A549 (cell line): ENCODE measurements at regions not wholly inside any gene's neighbourhood (a gene's known extent, or its start where the extent isn't known, plus 50 kb on each side); places are given as distances from the start of the nearest gene placed in this dataset.
A peak's percentile ranks its signal among the peaks of the same experiment; 100 is the strongest.

Experiments
- ATAC-seq, 2 experiments: fragments of 200-7000 bp in 1 of 2; fragments of >200 bp in 1 of 2; cut with Nextera tagmentation in 1 of 2; cut with Tn5 transposase in 1 of 2; 3 replicates each; pipeline versions ENCODE4 v1.8.0 to v1.9.1; 2018 to 2020; ENCODE audit warnings: mild to moderate bottlenecking in 1 of 2, moderate library complexity in 1 of 2
- CTCF ChIA-PET: fragments of 300-600 bp; sonication (Branson Sonifier 250); formaldehyde crosslinking; extraction: SDS; loops from one replicate; lab custom pipeline; 2021; ENCODE audit warnings: antibody characterized with exemption, inconsistent platforms; lab: Yijun Ruan, JAX
- POLR2A ChIA-PET: fragments of 350-600 bp; formaldehyde crosslinking; extraction: SDS; loops from one replicate; lab custom pipeline; 2021; ENCODE audit warnings: antibody characterized with exemption, inconsistent platforms; lab: Yijun Ruan, JAX
- DNase-seq, 2 experiments: peaks; one replicate each; pipeline versions ENCODE4 v3.0.0 to v3.0.0-alpha.2; 2011 to 2016; ENCODE audit warnings: low read depth in 1 of 2, low spot score in 1 of 2
- FAIRE-seq: peaks from 2 replicates; lab custom pipeline; 2011; peaks lifted over from hg19 to GRCh38; lab: Jason Lieb, UNC
- H3K27ac ChIP-seq, 2 experiments: fragments of >200 bp; sonication (Bioruptor Twin); formaldehyde crosslinking; 3 replicates each; pipeline ENCODE4 v1.5.1; 2016 to 2017
- H3K4me1 ChIP-seq: fragments of >200 bp; sonication (Bioruptor Twin); formaldehyde crosslinking; 3 replicates; pipeline ENCODE4 v1.6.1; 2016
- H3K4me2 ChIP-seq: fragments of >200 bp; sonication (Bioruptor Twin); formaldehyde crosslinking; 3 replicates; pipeline ENCODE4 v1.6.1; 2016
- H3K4me3 ChIP-seq: fragments of >200 bp; sonication (Bioruptor Twin); formaldehyde crosslinking; 3 replicates; pipeline ENCODE4 v1.5.1; 2016
- H3K9me3 ChIP-seq: fragments of >200 bp; sonication (Bioruptor Twin); formaldehyde crosslinking; 3 replicates; pipeline ENCODE4 v1.6.1; 2016
- BHLHE40 ChIP-seq: IDR thresholded peaks from 2 replicates; pipeline ENCODE4 v1.6.1; 2012; ENCODE audit warnings: low read depth, low read length, inconsistent platforms
- CBX2 ChIP-seq: fragments of 200-600 bp; sonication (generic); IDR thresholded peaks from 2 replicates; pipeline ENCODE4 v1.6.1; 2016; ENCODE audit warnings: low read depth, mild to moderate bottlenecking, borderline replicate concordance
- CBX8 ChIP-seq: fragments of 200-600 bp; sonication (generic); IDR thresholded peaks from 2 replicates; pipeline ENCODE4 v1.6.1; 2016
- CEBPB ChIP-seq, 2 experiments: fragments of >200 bp in 1 of 2; sonication (Bioruptor Twin) in 1 of 2; formaldehyde crosslinking in 1 of 2; IDR thresholded peaks; 2 replicates each; pipeline ENCODE4 v1.6.1; 2012 to 2016
- CHD4 ChIP-seq: fragments of 200-600 bp; sonication (generic); IDR thresholded peaks from 2 replicates; pipeline ENCODE4 v1.6.1; 2016; ENCODE audit warnings: antibody characterized with exemption, mild to moderate bottlenecking, borderline replicate concordance
- EHF ChIP-seq: fragments of 250-450 bp; sonication (Bioruptor Pico); IDR thresholded peaks from 2 replicates; pipeline ENCODE4 v1.5.0; 2020; ENCODE audit warnings: mild to moderate bottlenecking
- EHMT2 ChIP-seq: fragments of 200-600 bp; sonication (generic); IDR thresholded peaks from 2 replicates; pipeline ENCODE4 v1.6.1; 2016; ENCODE audit warnings: antibody characterized with exemption, low read depth, mild to moderate bottlenecking, moderate library complexity
- EP300 ChIP-seq, 2 experiments: fragments of >200 bp; sonication (Bioruptor Twin); formaldehyde crosslinking; IDR thresholded peaks; 2 replicates in 1 of 2; 3 replicates in 1 of 2; pipeline ENCODE4 v1.6.1; 2016 to 2017
- GATA3 ChIP-seq: IDR thresholded peaks from 2 replicates; pipeline ENCODE4 v1.6.1; 2012; ENCODE audit warnings: borderline replicate concordance
- HDAC2 ChIP-seq: fragments of 200-600 bp; sonication (generic); IDR thresholded peaks from 2 replicates; pipeline ENCODE4 v1.6.1; 2016
- HOXA7 ChIP-seq: fragments of 250-450 bp; sonication (Bioruptor Pico); IDR thresholded peaks from 2 replicates; pipeline ENCODE4 v1.5.0; 2020; ENCODE audit warnings: mild to moderate bottlenecking, moderate library complexity
- HOXB13 ChIP-seq: fragments of 250-450 bp; sonication (Bioruptor Pico); IDR thresholded peaks from 2 replicates; pipeline ENCODE4 v1.5.0; 2020; ENCODE audit warnings: low read depth, mild to moderate bottlenecking, moderate library complexity
- HOXB5 ChIP-seq: fragments of 250-450 bp; sonication (Bioruptor Pico); IDR thresholded peaks from 2 replicates; pipeline ENCODE4 v1.5.0; 2020; ENCODE audit warnings: mild to moderate bottlenecking, moderate library complexity
- JUN ChIP-seq, 2 experiments: fragments of >200 bp; sonication (Bioruptor Twin); formaldehyde crosslinking; IDR thresholded peaks; 2 replicates in 1 of 2; 3 replicates in 1 of 2; pipeline ENCODE4 v1.6.1; 2016 to 2017
- KDM1A ChIP-seq: fragments of 200-600 bp; sonication (generic); IDR thresholded peaks from 2 replicates; pipeline ENCODE4 v1.6.1; 2016; ENCODE audit warnings: low read depth, mild to moderate bottlenecking
- KDM5A ChIP-seq: fragments of 200-600 bp; sonication (generic); IDR thresholded peaks from 2 replicates; pipeline ENCODE4 v1.6.1; 2016; ENCODE audit warnings: antibody characterized with exemption, mild to moderate bottlenecking
- MAFK ChIP-seq: fragments of 450-650 bp; IDR thresholded peaks from 2 replicates; pipeline ENCODE4 v1.6.1; 2014; ENCODE audit not compliant: partially characterized antibody
- MAZ ChIP-seq: fragments of 150-350 bp; IDR thresholded peaks from 2 replicates; pipeline ENCODE4 v1.6.1; 2014; ENCODE audit warnings: antibody characterized with exemption, low read depth, low read length, borderline replicate concordance
- MYC ChIP-seq: IDR thresholded peaks from 2 replicates; pipeline ENCODE4 v1.6.1; 2012; ENCODE audit warnings: mild to moderate bottlenecking, inconsistent platforms, low read length, improper control_type of control experiment, borderline replicate concordance
- NFE2L2 ChIP-seq: fragments of 150-350 bp; conservative IDR thresholded peaks from 2 replicates; pipeline ENCODE4 v1.6.1; 2014; ENCODE audit warnings: low read length
- NPAS2 ChIP-seq: fragments of 250-450 bp; sonication (Bioruptor Pico); IDR thresholded peaks from 2 replicates; pipeline ENCODE4 v1.8.0; 2022; ENCODE audit warnings: mild to moderate bottlenecking, moderate library complexity, borderline replicate concordance
- NR3C1 ChIP-seq: fragments of >200 bp; sonication (Bioruptor Twin); formaldehyde crosslinking; IDR thresholded peaks from 3 replicates; pipeline ENCODE4 v1.6.1; 2017
- POLR2A ChIP-seq: IDR thresholded peaks from 2 replicates; pipeline ENCODE4 v1.6.1; 2012; ENCODE audit warnings: mild to moderate bottlenecking, low read length
- RAD21 ChIP-seq, 2 experiments: fragments of >200 bp in 1 of 2; sonication (Bioruptor Twin) in 1 of 2; formaldehyde crosslinking in 1 of 2; IDR thresholded peaks in 1 of 2; conservative IDR thresholded peaks in 1 of 2; 2 replicates in 1 of 2; 3 replicates in 1 of 2; pipeline ENCODE4 v1.6.1; 2012 to 2018; ENCODE audit warnings: inconsistent platforms in 1 of 2
- RARB ChIP-seq: fragments of 250-450 bp; sonication (Bioruptor Pico); IDR thresholded peaks from 2 replicates; pipeline ENCODE4 v1.8.0; 2021; ENCODE audit warnings: mild to moderate bottlenecking, moderate library complexity
- RCOR1 ChIP-seq: fragments of 150-350 bp; IDR thresholded peaks from 2 replicates; pipeline ENCODE4 v1.6.1; 2014; ENCODE audit warnings: antibody characterized with exemption, low read length, low read depth
- RFX5 ChIP-seq: fragments of 450-650 bp; IDR thresholded peaks from 2 replicates; pipeline ENCODE4 v1.7.1; 2014; ENCODE audit warnings: antibody characterized with exemption, mild to moderate bottlenecking, moderate library complexity
- SREBF2 ChIP-seq: fragments of 450-650 bp; IDR thresholded peaks from 2 replicates; pipeline ENCODE4 v1.6.1; 2014; ENCODE audit warnings: mild to moderate bottlenecking, moderate library complexity
- TFCP2L1 ChIP-seq: fragments of 250-450 bp; sonication (Bioruptor Pico); IDR thresholded peaks from 2 replicates; pipeline ENCODE4 v1.5.0; 2021; ENCODE audit warnings: mild to moderate bottlenecking
- ZFP36 ChIP-seq: fragments of 450-650 bp; IDR thresholded peaks from 2 replicates; pipeline ENCODE4 v1.6.1; 2014; ENCODE audit warnings: borderline replicate concordance; ENCODE audit not compliant: partially characterized antibody
- WGBS: methylation state at CpG from one replicate; pipeline ENCODE4 v1.1.6; 2017; ENCODE audit errors: missing lambda C conversion rate; 5-methylcytosine and 5-hydroxymethylcytosine counted together
- TF ChIP-seq, protein P1 (sequence below): fragments of 450-650 bp; IDR thresholded peaks from 2 replicates; pipeline ENCODE4 v1.6.1; 2014; ENCODE audit warnings: antibody characterized with exemption
- TF ChIP-seq, protein P2 (sequence below): fragments of 250-450 bp; sonication (Bioruptor Pico); IDR thresholded peaks from 2 replicates; pipeline ENCODE4 v1.5.0; 2020; ENCODE audit warnings: low read depth, mild to moderate bottlenecking, moderate library complexity
- TF ChIP-seq, protein P3 (sequence below): fragments of 200-600 bp; sonication (generic); IDR thresholded peaks from 2 replicates; pipeline ENCODE4 v1.6.1; 2016; ENCODE audit warnings: antibody characterized with exemption, mild to moderate bottlenecking, moderate library complexity
- TF ChIP-seq, protein P4 (sequence below): IDR thresholded peaks from 2 replicates; pipeline ENCODE4 v1.6.1; 2012

DNA sequence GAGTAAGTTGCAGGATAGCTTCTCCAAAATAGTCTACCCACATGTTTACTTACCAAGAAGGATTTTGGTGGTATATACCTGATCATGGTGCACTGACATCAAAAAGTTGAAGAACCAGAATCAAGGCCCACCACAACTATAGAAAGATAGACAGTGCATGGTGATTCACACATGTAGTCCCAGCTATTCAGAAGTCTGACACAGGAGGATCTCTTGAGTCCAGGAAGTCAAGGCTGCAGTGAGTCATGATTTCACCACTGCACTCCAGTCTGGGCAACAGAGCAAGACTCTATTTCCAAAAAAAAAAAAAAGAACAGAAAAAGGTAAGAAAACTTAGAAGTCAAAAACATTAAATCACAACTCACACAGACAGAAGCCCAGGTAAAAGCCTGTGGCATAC lies 422.2 kb upstream of the FOXG1 start:
- Histone ChIP-seq H3K9me3 (no peaks in the 10 kb centered on the region), H3K4me2 (no peak overlapping the region), H3K4me1 (no peaks in the 10 kb centered on the region), H3K4me3 (no peak overlapping the region), H3K27ac (no peak overlapping the region)
- ATAC-seq (peak; percentile 30 to 71; a peak in 2 of 6 replicates), FAIRE-seq (no peak), DNase-seq (peak in 1 of 2 experiments; percentile 32)
- ChIA-PET CTCF (no interaction called here), POLR2A (no interaction called here)
- no peak for TF ChIP-seq JUN (IDR thresholded peaks at IDR 0.05)
- no peak for TF ChIP-seq KDM1A
- no peak for TF ChIP-seq SREBF2

DNA sequence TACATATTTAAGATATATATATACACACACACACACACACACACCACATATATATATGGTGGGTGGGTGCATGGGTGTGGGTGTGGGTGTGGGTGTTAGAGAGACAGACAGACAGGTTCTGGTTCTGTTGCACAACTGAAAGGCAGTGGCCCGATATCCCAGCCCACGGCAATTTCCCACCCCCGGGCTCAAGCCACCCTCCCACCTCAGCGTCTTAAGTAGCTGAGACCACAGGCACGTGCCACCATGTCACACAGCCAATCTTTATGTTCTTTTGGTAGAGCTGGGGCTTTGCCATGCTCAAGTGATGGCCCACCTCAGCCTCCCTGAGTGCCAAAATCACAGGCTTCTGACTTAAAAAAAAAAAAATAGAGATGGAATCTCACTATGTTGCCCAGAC lies 417.8 kb upstream of the FOXG1 start:
- POLR2A ChIA-PET = no interaction called here
- no peak for FAIRE-seq
- Histone ChIP-seq H3K4me1 (no peaks in the 10 kb centered on the region), H3K4me3 (no peak overlapping the region), H3K9me3 (no peaks in the 10 kb centered on the region), H3K4me2 (no peak overlapping the region), H3K27ac (no peak overlapping the region)
- WGBS = 74% methylated on average over 5 of the region's 5 CpGs
- TF ChIP-seq HOXB5 = no peak
- TF ChIP-seq RARB = no peak
- TF ChIP-seq EP300 (IDR thresholded peaks at IDR 0.05) = no peak
- TF ChIP-seq, protein P1, sequence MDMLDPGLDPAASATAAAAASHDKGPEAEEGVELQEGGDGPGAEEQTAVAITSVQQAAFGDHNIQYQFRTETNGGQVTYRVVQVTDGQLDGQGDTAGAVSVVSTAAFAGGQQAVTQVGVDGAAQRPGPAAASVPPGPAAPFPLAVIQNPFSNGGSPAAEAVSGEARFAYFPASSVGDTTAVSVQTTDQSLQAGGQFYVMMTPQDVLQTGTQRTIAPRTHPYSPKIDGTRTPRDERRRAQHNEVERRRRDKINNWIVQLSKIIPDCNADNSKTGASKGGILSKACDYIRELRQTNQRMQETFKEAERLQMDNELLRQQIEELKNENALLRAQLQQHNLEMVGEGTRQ = no peak
- TF ChIP-seq NPAS2 (CRISPR knock-in tag) = no peak
- TF ChIP-seq EHF (CRISPR knock-in tag) = no peak
- TF ChIP-seq GATA3 = no peak
- no peak for TF ChIP-seq CEBPB (IDR thresholded peaks at IDR 0.05)
- no peak for TF ChIP-seq HDAC2
- no peak for TF ChIP-seq MYC
- no peak for TF ChIP-seq NR3C1
- TF ChIP-seq CBX2 = no peak
- TF ChIP-seq HOXB13 (CRISPR knock-in tag) = no peak
- no peak for TF ChIP-seq JUN (IDR thresholded peaks at IDR 0.05)
- no peak for TF ChIP-seq CHD4
- no peak for TF ChIP-seq NFE2L2
- no peak for TF ChIP-seq TFCP2L1 (CRISPR knock-in tag)
- no peak for TF ChIP-seq POLR2A
- TF ChIP-seq, protein P2, sequence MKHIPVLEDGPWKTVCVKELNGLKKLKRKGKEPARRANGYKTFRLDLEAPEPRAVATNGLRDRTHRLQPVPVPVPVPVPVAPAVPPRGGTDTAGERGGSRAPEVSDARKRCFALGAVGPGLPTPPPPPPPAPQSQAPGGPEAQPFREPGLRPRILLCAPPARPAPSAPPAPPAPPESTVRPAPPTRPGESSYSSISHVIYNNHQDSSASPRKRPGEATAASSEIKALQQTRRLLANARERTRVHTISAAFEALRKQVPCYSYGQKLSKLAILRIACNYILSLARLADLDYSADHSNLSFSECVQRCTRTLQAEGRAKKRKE (CRISPR knock-in tag) = no peak
- TF ChIP-seq RCOR1 = no peak
- DNase-seq = no peak
- CTCF ChIA-PET = interaction anchor here (0.7 kb wide), 1 partner anchor 31 kb away, joined by 4 read pairs; no protein-coding TSS in a partner anchor
- ATAC-seq = no peak

DNA sequence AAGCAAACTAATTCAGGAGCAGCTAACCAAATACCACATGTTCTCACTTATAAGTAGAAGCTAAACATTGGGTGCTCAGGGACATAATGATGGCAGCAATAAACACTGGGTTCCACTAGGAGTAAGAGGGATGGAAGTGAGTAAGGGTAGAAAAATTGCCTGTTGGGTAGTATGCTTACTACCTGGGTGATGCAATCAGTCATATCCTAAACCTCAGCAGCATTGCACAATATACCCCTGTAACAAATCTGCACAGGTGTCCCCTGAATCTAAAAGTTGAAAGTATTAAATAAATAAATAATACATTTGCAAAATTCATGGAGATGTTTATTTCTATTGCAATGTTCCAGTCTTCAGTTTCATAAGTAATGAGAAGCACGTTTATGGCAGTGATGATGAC lies 409.8 kb upstream of the FOXG1 start:
- ATAC-seq (no peak), DNase-seq (no peak), FAIRE-seq (no peak)
- Histone ChIP-seq H3K4me1 (no peaks in the 10 kb centered on the region), H3K9me3 (peaks cover 16% of the 10 kb centered on the region; the same call in 2 of the 3 replicates), H3K4me2 (no peak overlapping the region), H3K27ac (no peak overlapping the region), H3K4me3 (no peak overlapping the region)
- ChIA-PET POLR2A (no interaction called here), CTCF (no interaction called here)
- WGBS = 50% methylated on average over 1 of the region's 1 CpG
- TF ChIP-seq HOXB13 (CRISPR knock-in tag) (no peak), JUN (IDR thresholded peaks at IDR 0.05) (no peak), KDM1A (no peak), RAD21 (conservative IDR thresholded peaks at IDR 0.05 in 1 of 2, IDR thresholded peaks at IDR 0.05 in 1 of 2) (no peak), KDM5A (no peak), EHMT2 (no peak), ZFP36 (no peak), SREBF2 (no peak), BHLHE40 (no peak), MAZ (no peak), RFX5 (no peak), MAFK (no peak), CBX8 (no peak), HOXA7 (CRISPR knock-in tag) (no peak)
- TF ChIP-seq, protein P3, sequence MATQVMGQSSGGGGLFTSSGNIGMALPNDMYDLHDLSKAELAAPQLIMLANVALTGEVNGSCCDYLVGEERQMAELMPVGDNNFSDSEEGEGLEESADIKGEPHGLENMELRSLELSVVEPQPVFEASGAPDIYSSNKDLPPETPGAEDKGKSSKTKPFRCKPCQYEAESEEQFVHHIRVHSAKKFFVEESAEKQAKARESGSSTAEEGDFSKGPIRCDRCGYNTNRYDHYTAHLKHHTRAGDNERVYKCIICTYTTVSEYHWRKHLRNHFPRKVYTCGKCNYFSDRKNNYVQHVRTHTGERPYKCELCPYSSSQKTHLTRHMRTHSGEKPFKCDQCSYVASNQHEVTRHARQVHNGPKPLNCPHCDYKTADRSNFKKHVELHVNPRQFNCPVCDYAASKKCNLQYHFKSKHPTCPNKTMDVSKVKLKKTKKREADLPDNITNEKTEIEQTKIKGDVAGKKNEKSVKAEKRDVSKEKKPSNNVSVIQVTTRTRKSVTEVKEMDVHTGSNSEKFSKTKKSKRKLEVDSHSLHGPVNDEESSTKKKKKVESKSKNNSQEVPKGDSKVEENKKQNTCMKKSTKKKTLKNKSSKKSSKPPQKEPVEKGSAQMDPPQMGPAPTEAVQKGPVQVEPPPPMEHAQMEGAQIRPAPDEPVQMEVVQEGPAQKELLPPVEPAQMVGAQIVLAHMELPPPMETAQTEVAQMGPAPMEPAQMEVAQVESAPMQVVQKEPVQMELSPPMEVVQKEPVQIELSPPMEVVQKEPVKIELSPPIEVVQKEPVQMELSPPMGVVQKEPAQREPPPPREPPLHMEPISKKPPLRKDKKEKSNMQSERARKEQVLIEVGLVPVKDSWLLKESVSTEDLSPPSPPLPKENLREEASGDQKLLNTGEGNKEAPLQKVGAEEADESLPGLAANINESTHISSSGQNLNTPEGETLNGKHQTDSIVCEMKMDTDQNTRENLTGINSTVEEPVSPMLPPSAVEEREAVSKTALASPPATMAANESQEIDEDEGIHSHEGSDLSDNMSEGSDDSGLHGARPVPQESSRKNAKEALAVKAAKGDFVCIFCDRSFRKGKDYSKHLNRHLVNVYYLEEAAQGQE = no peak
- TF ChIP-seq, protein P4, sequence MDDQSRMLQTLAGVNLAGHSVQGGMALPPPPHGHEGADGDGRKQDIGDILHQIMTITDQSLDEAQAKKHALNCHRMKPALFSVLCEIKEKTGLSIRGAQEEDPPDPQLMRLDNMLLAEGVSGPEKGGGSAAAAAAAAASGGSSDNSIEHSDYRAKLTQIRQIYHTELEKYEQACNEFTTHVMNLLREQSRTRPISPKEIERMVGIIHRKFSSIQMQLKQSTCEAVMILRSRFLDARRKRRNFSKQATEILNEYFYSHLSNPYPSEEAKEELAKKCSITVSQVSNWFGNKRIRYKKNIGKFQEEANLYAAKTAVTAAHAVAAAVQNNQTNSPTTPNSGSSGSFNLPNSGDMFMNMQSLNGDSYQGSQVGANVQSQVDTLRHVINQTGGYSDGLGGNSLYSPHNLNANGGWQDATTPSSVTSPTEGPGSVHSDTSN = no peak
